A673 (cell line): ENCODE measurements at regions not wholly inside any gene's neighbourhood (a gene's known extent, or its start where the extent isn't known, plus 50 kb on each side); places are given as distances from the start of the nearest gene placed in this dataset.

Source experiments
- BruUV-seq: library from RNA; stranded (reverse); fragments of 400-500 nt; replicated peaks from 2 replicates; lab custom pipeline; 2021; lab: Mats Ljungman, UMichigan
- CTCF ChIA-PET: fragments of 300-600 bp; sonication (Branson Sonifier 250); formaldehyde crosslinking; loops from one replicate; lab custom pipeline; 2022; ENCODE audit warnings: antibody characterized with exemption; lab: Charles Lee
- POLR2A ChIA-PET: fragments of 300-600 bp; sonication (Branson Sonifier 250); formaldehyde crosslinking; loops from one replicate; lab custom pipeline; 2022; ENCODE audit warnings: antibody characterized with exemption; ENCODE audit not compliant: low non-redundant PET; lab: Charles Lee
- DNase-seq: peaks from one replicate; pipeline ENCODE4 v3.0.0-alpha.2; 2015; ENCODE audit warnings: low spot score
- H3K27ac ChIP-seq: fragments of 200-600 bp; sonication (generic); 2 replicates; pipeline ENCODE4 v1.5.1; 2016; ENCODE audit warnings: mixed run types, low read depth, mild to moderate bottlenecking, mixed read lengths, antibody characterized with exemption, low read length; ENCODE audit not compliant: poor library complexity, severe bottlenecking
- H3K27me3 ChIP-seq: fragments of 200-600 bp; sonication (generic); replicated peaks from 2 replicates; pipeline ENCODE4 v1.6.1; 2017; ENCODE audit warnings: mixed run types, low read depth, mild to moderate bottlenecking, mixed read lengths, antibody characterized with exemption, low read length; ENCODE audit not compliant: insufficient read depth, poor library complexity
- H3K36me3 ChIP-seq: fragments of 200-600 bp; sonication (generic); 2 replicates; pipeline ENCODE4 v1.6.1; 2016; ENCODE audit warnings: mixed run types, mild to moderate bottlenecking, mixed read lengths, antibody characterized with exemption, low read length; ENCODE audit not compliant: insufficient read depth, poor library complexity, severe bottlenecking
- H3K4me1 ChIP-seq: fragments of 200-600 bp; sonication (generic); 2 replicates; pipeline ENCODE4 v1.6.1; 2017; ENCODE audit warnings: mixed run types, mild to moderate bottlenecking, mixed read lengths, antibody characterized with exemption, low read length; ENCODE audit not compliant: insufficient read depth, poor library complexity, severe bottlenecking
- H3K4me3 ChIP-seq: fragments of 200-600 bp; sonication (generic); 2 replicates; pipeline ENCODE4 v1.5.1; 2016; ENCODE audit warnings: low read depth, mixed run types, mild to moderate bottlenecking, mixed read lengths, low read length; ENCODE audit not compliant: poor library complexity, severe bottlenecking
- H3K9me3 ChIP-seq: fragments of 200-600 bp; sonication (generic); 2 replicates; pipeline ENCODE4 v1.6.1; 2016; ENCODE audit warnings: mixed run types, low read depth, mild to moderate bottlenecking, mixed read lengths, antibody characterized with exemption, low read length; ENCODE audit not compliant: poor library complexity, severe bottlenecking
- CTCF ChIP-seq: fragments of 300-800, 200-600 bp; sonication (generic); conservative IDR thresholded peaks from 2 replicates; pipeline ENCODE4 v1.5.1; 2017; ENCODE audit warnings: low read depth, mild to moderate bottlenecking, antibody characterized with exemption, low read length, moderate library complexity, mixed read lengths
- EZH2 ChIP-seq: fragments of 200-600 bp; sonication (generic); IDR thresholded peaks from 2 replicates; pipeline ENCODE4 v1.6.1; 2017; ENCODE audit warnings: borderline replicate concordance, low read depth, mild to moderate bottlenecking, mixed read lengths, antibody characterized with exemption, low read length; ENCODE audit not compliant: poor library complexity, severe bottlenecking
- intact Hi-C: fragments of 100-400 bp; cut with micrococcal nuclease; formaldehyde crosslinking; loops from one replicate; pipeline ENCODE4 v1.10.0; 2022; ENCODE audit not compliant: unreplicated experiment

GRCh38 chr3:128555098-128555825 lies 62.3 kb upstream of the GATA2 start:
- no peaks in the 10 kb centered on the region for H3K9me3 ChIP-seq
- CTCF ChIA-PET: no interaction called here
- no peak for DNase-seq
- no TSS peak for BruUV-seq
- POLR2A ChIA-PET: no interaction called here
- H3K36me3 ChIP-seq: no peaks in the 10 kb centered on the region
- intact Hi-C loops: no loop called here
- no peaks in the 10 kb centered on the region for H3K4me1 ChIP-seq
- no peak for TF ChIP-seq EZH2
- TF ChIP-seq CTCF: no peak
- no peak overlapping the region for H3K27ac ChIP-seq
- H3K4me3 ChIP-seq: no peak overlapping the region
- no peaks in the 10 kb centered on the region for H3K27me3 ChIP-seq

GRCh38 chr3:128554465-128555097 lies 61.6 kb upstream of the GATA2 start:
- no peak for DNase-seq
- CTCF ChIA-PET: no interaction called here
- Histone ChIP-seq H3K27ac (no peak overlapping the region), H3K27me3 (no peaks in the 10 kb centered on the region), H3K36me3 (no peaks in the 10 kb centered on the region), H3K4me1 (peaks cover 1% of the 10 kb centered on the region), H3K4me3 (no peak overlapping the region), H3K9me3 (no peaks in the 10 kb centered on the region)
- intact Hi-C loops: no loop called here
- POLR2A ChIA-PET: no interaction called here
- TF ChIP-seq CTCF: no peak
- no peak for TF ChIP-seq EZH2
- BruUV-seq: no TSS peak

- no peaks in the 10 kb centered on the region for H3K9me3 ChIP-seq
- H3K27ac ChIP-seq: no peak overlapping the region
- CTCF ChIA-PET: no interaction called here
- intact Hi-C loops: no loop called here
- no peak for TF ChIP-seq EZH2
- POLR2A ChIA-PET: no interaction called here
- H3K36me3 ChIP-seq: no peaks in the 10 kb centered on the region
- BruUV-seq: no TSS peak
- H3K27me3 ChIP-seq: no peaks in the 10 kb centered on the region
- H3K4me3 ChIP-seq: no peak overlapping the region
- no peak for DNase-seq
- peaks cover 6% of the 10 kb centered on the region for H3K4me1 ChIP-seq
Measured at GRCh38 chr3:128554100-128554464, 61.1 kb upstream of the GATA2 start.

GRCh38 chr3:128553560-128553959 lies 60.6 kb upstream of the GATA2 start:
- TF ChIP-seq CTCF: no peak
- TF ChIP-seq EZH2: no peak
- no TSS peak for BruUV-seq
- peaks cover 11% of the 10 kb centered on the region for H3K4me1 ChIP-seq
- ChIA-PET POLR2A (no interaction called here), CTCF (no interaction called here)
- no peaks in the 10 kb centered on the region for H3K36me3 ChIP-seq
- no peak overlapping the region for H3K27ac ChIP-seq
- no peaks in the 10 kb centered on the region for H3K9me3 ChIP-seq
- intact Hi-C loops: no loop called here
- H3K27me3 ChIP-seq: no peaks in the 10 kb centered on the region
- no peak for DNase-seq
- H3K4me3 ChIP-seq: no peak overlapping the region
